ENCODE measurements at regions not wholly inside any gene's neighbourhood (a gene's known extent, or its start where the extent isn't known, plus 50 kb on each side); places are given as distances from the start of the nearest gene placed in this dataset.

DNA sequence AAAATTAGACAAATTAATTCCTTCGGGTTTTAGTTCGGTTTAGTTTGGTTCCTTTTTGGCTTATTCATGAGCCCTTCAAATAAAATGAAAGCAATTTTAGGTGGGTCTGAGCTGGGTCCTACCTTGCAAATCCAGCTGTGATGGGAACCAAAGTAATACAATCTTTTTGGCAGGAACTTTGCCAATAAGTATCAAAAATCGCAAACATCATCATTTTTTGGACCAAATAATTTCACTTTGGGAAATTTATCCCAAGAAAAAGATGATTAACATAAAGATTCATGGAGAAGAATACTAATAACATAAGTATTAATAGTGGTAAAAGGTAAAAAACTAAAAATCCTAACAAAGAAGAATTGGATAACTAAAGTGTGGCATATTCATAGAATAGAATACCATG, 67.8 kb upstream of the MYOCD start:
- no peak for DNase-seq

DNA sequence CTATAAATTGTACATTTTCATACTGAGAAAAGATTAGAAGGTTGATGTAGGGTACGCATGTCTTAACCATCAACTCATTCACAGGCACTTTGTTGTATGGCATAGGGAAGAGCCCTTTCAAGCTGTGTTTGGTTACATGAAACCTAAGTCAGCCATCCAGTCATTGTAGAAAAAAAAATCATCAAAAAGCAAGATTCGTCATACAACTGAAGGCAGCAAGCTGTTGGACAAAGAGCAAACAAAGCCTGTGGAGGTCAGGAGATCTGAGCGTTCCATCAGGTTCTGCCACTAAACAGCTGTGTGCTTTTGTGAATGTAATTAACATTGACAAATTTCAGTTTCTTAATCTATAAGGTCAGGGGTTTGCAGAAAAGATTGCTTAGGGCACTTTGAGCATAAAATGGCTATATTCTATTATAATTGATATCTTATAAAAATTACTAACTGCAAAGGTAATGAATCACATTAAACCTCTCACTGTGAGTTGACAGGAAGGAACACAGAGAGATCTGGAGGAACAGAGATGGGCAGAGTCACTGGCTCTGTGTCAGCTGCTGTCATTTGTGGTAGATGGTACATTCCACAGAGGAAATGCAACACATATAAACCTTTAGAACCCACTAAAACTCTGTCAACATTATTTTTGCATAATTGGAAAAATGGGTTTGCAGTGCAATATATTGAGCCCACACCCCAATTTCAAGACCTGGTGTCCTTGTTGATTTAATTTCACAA, 66.3 kb upstream of the MYOCD start:
- no peak for DNase-seq

DNA sequence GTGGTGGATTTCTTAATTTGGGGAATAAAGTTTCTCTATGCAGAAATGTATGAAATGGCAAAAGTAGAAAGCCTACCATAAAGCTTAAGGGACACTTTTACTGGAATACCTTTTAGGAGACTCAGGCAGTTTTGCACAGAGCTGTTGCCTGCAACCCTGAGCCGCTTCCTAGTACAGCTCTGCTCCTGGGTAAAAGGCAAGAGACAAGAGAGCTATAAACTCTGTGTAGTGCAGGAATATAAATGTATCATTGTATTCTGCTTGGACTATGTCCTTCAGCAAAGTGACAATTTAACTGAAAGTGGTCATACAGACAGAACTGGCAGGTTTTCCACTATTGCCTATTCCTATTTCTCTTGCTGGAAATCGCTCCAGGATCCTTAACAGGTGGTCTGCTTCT, 65.3 kb upstream of the MYOCD start:
- no peak for DNase-seq

DNA sequence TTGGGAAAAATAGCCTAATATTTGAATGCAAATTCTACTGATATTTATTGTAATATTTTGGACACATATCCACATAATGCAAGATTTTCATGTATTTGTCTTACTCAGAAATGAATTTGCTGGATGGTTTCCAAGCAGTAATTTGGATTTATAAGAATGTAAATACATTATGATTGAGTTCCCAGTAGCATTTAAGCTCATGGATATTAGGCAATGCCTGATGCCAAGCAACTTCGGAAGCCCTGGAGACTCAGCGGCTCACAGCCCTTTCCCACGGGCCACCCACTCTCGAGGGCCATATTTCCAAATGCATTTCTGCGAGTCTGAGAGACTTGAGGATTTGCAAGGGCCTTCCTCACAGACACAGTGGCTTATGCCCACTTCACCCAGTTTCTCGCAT, 62.1 kb upstream of the MYOCD start:
- DNase-seq, result no peak

DNA sequence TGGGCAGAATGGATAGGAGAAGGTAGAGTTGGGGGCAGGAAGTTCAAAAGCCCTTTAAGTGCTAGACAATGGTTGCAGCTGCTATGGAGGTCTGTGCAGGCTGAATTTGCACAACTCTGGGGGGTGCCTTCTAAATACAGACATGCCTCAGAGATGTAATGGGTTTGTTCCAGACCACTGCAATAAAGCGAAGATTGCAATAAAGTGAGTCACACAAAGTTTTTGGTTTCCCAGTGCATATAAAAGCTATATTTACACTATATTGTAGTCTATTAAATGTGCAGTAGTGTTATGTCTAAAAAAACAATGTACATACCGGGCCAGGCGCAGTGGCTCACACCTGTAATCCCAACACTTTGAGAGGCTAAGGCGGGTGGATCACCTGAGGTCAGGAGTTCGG, 60.5 kb upstream of the MYOCD start:
- no peak for DNase-seq

DNA sequence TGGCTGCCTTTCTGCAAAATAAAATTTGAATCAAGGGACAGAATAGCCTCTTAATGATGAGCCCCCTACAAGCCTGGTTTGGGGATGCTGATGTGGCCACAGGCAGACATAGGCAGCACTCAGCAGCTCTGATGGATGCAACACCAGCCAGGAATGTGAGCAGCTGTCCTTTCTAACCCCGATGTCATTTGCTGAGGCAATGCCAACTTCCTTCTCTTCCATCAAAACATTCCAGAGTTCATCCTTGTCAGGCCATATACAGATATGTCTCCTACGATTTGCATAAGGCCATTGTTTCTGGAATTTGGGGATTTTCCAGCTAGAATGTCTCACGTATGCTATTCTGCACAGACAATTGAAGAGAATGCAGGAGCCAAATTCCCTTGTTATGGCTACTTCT, 52.1 kb upstream of the MYOCD start:
- DNase-seq, result no peak
